NOMO-1 (cell line): ENCODE measurements at regions not wholly inside any gene's neighbourhood (a gene's known extent, or its start where the extent isn't known, plus 50 kb on each side); places are given as distances from the start of the nearest gene placed in this dataset.
"Not testable (repeated sequence)": the region's sequence is repeated elsewhere in the genome, so short reads cannot be mapped to it uniquely, and the experiment has no call there.

Experiments
- DNase-seq, 2 experiments: peaks; one replicate each; lab custom pipeline; 2025; ENCODE audit not compliant: unreplicated experiment in 2 of 2; lab: John Stamatoyannopoulos, UW

DNA sequence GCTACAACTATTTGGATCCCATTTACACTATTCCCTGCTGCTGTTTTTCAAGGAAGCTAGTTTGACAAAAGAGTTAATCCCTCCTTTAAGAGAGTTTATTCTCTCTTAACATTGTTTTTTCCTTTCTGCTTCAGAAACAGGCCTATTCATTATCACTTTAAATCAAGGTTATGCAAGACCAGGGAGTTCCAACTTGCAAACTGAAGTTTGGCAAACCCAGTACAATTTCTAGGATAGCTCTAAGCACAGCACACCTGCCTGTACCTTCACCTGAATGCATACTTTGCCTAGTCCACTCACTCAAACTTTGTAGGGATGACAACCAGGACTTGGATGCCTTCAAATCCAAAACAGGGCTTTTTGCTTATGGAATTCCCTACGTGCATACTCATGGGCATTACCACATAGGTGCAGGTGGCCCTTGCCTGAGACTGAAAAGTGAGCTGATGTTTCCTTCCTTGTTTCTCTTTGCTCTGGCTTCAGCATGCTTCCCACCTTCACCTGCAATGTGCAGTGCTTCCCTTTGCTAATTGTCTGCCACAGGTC, 193.8 kb upstream of the MMADHC start:
- no peak for DNase-seq

DNA sequence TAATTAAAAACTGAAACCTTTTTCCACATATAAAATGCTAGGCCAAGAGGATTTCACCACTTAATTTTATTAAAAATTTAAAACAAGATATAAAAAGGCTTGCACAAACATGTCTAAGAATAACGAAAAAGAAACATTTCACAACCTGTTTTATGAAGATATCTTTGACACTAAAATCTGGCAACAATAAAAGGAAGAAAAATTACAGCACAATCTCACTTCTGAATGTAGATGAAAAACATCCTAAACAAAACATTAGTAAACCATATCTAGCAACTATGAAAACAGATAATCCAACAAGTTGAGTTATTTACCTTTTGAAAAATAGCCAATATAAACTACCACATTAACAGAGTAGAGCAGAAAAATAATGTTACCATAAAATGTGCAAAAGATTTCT, 185.4 kb upstream of the MMADHC start:
- no peak for DNase-seq

DNA sequence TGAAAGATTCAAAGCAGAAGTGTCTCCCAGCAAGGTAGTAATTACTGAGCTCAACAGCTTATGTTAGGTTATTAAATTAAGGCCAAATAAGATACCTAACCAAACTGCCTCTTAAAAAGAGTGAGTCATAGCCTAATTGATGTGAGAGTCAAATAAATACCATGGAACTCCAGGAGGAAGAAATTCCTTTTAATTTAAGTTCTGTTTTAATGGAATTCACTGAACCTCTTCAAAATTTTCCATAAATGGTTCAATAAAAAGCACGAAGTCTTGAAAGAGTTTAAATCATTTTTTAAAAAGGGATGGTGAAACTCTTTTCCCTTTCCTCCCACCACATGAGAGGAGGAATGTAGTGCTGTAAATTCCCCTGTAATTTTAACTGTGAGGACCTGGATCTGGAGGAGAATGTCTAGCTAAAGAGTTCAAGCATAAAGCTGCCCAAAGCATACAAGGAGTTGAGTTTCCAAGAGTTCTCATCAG, 180.8 kb upstream of the MMADHC start:
- DNase-seq = no peak

DNA sequence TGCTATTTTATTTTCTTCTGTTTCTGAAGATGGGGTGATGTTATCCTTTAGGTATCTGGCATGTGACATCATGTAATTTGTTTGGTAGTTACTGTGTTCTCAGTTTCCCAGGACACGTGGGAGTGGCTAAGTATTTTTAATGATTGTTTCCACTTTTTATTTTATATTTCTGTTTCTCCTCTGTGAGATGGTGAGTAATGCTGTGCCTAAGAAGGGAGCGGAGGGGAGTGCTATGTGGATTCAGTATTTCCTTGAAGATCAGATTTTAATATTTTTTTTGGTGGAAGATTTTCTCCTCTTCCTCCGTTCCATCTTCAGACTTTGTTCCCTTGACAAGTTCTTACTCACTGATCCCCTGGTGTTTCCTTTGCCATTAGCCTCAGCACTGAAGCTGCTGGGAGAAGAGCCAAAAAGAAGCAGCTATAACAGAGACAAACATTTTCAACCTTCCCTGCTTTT, 180.0 kb upstream of the MMADHC start:
- DNase-seq = no peak

DNA sequence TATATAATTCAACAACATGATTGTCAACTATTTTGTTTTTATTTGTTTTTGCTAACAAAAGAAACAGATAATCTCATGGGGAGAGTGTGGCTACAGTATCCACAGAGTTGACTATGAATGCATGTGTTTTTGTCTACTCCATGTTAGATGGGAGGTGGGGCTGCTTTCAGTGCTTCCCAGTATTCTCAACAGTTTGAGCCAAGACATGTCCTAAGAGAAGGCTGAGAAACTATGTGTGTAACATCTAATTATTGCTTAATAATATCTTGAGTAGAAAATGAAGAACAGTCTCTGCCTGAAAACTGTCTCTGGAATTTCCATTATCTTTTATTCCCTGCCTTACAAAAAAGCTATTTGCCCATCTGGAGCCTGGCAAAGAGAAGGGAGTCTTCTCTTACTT, 178.8 kb upstream of the MMADHC start:
- no peak for DNase-seq

DNA sequence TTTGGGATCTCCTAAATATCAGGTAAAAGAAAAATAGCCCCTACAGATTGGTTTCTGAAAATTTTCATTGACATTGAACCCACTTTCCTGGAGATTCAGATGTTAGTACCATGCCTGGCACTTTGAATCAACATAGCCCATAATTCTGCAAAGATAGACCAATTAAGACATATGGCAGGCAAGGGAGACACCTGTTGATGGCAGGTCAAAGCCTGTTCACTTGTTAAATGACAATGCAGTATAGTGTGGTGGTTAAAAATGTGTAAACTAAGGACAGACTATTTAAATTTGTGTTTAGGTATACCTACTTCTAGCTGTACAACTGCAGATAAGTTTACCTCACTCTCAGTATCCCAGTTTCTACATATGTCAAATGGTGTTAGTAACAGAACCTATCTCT, 178.1 kb upstream of the MMADHC start:
- DNase-seq = no peak

DNA sequence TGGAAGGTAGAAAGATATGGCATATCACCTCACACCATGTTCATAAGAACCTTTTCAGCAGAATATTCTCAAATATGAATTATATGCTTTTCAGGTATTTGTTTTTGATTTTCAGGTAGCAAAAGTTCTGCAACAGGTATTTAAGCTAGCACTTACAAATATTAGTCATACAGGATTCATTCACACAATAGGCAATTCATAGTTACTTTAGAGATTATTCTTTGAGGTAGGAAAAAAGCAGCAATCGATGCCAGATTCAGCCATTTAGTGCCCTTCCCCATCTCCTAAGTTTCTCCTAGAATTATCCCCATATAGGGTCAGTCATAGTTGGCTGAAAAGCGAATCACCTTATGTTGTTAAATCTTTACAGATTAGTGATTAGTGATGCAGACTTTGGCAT, 177.4 kb upstream of the MMADHC start:
- no peak for DNase-seq

DNA sequence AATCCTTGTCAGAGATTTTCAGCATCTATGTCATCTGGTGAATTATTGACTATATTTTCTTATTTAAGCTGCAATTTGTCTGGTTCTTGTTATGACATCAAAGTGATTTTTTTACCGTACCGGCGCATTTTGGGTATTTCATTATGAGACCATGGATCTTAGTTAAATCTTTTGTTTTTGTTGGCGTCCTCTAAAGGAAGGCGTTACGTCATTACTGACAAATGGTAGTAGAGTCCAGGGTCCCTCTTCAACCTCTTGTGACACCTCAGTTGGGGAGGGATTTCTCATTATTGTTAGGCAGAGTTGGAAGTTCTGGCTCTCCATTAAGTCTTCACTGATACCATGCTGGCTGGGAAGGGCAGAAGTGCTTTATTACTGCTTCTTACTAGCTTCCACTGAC, 175.8 kb upstream of the MMADHC start:
- no peak for DNase-seq

DNA sequence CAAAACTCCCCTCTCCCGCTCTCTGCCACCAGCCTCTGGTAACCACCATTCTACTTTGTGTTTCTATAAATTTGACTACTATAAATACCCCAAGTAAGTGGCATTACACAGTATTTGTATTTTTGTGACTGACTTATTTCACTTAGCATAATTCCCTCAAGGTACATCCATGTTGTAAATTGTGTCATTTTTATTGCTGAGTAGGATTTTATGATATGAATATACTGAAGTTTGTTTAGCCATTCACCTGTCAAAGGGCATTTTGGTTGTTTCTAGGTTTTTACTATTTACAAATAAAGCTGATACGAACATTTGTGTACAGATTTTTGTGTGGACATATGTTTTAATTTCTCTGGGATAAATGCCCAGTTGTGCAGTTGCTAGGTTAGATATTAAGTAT, 174.0 kb upstream of the MMADHC start:
- no peak for DNase-seq

DNA sequence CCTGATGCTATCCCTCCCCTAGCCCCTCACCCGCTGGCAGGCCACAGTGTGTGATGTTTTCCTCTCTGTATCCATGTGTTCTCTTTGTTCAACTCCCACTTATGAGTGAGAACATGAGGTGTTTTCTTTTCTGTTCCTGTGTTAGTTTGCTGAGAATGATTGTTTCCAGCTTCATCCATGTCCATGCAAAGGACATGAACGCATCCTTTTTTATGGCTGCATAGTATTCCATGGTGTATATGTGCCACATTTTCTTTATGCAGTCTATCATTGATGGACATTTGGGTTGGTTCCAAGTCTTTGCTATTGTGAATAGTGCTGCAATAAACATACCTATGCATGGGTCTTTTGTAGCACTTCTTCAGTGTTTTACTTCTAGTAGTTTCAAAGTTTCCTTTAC, 171.8 kb upstream of the MMADHC start:
- DNase-seq = not testable (repeated sequence)

DNA sequence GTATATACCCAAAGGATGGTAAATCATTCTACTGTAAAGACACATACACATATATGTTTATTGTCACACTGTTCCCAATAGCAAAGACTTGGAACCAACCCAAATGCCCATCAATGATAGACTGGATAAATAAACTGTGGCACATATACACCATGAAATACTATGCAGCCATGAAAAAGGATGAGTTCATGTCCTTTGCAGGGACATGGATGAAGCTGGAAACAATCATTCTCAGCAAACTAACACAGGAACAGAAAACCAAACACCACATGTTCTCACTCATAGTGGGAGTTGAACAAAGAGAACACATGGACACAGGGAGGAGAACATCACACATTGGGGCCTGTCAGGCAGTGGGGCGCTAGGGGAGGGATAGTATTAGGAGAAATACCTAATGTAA, 167.1 kb upstream of the MMADHC start:
- not testable (repeated sequence) for DNase-seq

DNA sequence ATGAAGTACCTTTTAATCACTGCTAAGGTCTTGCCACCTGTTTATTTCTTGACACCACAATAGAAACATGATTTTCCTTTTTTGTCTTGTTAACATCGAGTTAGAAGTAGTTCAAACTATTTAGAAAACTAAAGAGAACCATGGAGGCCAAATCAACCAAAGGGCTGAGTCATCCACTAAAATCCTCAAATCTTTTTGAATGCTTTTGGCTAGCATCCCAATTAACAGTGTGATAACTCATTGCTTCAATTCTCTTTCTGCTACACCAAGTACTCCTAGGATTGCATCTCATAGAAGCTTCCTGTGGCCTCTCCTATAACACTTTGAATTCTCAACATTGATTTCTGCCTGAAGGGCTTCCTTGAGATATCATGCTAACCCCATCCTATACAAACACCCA, 159.9 kb upstream of the MMADHC start:
- no peak for DNase-seq

DNA sequence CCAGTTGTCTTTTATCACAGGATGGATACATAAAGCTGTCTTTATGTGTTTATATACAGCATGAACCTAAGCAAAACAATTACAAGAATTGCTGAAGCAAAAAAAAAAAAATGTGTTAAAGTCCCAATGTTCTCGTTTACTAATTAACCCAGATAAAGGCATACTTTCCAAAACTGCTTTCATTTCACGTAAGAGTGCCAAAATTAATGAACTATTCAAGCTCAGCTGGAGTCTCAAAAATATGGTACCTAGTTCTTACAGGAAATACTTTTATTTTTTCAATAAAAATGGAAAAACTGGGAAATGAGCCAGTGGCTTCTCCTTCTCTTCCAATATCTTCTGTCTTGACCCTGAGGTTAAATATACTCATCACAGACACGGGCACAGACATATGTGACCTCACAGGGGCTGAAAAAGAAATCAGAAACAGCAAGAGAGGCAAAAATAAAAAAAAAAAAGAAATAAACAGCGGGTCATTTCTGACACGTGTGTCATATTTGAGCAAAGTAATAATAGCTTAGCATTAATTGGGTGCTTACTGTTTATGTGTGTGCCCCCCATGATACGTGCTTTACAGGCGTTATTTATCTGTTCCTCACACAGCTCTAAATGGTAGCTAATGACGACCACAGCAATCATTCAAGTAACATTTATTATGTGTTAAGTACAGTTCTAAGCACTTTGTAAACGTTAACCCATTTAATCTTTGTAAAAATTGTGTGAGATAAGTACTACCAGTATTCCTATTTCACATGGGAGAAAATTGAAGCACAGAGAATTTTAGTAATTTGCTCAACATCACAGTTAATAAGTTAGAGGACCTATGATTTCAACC, 158.0 kb upstream of the MMADHC start:
- DNase-seq = no peak

DNA sequence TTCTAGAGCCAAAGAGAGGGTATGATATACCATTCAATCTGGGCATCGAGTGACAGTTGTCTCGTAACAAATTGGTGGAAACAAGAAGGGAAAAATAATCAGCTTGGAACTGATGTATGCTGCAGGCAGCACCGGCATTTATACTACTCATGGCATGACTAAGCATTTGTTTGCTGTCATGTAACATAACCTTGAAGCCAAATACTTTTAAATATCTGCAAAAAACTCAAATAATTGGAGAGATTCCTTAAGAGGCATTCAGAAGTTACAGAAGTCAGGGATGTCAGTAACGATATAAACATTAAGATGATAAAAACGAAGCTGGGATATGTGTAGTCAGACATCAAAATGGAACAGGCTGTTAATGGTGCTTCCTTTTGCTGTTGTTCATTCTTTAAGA, 157.3 kb upstream of the MMADHC start:
- DNase-seq = no peak

DNA sequence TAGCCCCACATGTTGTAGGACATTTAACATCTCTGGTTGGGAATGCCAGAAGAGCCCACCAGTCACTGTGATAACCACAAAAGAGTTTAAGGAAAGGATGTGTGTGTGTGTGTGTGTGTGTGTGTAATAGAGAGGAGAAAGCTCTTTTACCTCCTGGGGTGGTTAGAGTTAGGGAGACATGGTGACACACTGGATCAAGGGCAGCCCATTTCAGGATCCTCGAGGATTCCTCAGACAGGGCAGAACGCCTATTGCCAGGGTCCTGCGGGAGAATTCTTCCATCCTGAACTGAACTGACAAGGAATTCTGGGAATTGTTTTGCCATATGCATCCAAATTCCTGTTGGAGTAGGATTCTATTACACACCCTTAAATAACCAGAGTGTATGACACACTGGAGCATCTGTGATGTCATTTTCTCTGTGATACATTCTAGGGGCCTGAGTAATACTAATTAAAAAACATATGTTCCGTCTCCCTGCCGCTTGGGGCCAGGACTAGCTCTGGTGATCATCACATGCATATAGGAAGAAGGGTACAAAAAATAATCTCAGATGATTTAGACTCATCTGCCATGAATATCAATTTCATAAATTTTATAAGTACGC, 156.4 kb upstream of the MMADHC start:
- DNase-seq = no peak

DNA sequence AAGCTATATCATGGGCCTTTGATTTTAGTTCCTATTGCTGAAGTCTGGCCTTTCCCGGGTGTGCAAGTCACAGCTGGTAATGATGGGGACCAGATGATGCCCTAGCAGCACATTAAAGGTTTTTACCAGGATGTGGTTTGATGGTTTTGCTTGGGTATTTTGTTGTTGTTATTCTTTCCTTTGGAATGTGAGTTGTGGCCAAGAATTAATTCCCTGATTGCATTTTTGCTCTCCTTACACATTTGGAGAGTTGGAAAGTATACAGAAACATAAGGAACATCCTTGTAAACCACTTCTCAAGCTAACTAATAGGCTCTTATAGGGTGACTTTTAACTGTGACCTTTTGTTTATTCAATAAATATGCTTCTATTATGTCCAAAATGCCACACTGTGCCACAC, 154.1 kb upstream of the MMADHC start:
- no peak for DNase-seq

DNA sequence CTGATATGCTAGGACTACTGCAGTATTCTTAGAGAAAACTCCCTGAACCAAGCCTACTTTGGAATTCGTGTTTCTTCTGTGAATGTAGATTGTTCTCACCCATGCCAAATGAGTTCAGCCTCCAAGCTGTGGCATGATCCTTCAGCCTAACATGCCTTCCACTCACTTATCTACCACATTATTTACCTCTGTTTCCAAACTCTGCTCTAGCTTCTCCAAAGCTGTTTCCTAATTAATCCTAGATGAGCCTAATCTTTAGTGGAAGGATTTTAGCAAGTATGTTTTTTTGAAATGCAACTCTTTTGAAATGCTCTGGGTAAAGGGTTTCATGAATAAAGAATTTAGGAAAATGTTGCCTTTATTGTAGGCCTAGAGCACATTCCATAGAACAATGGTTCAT, 152.9 kb upstream of the MMADHC start:
- DNase-seq = no peak

DNA sequence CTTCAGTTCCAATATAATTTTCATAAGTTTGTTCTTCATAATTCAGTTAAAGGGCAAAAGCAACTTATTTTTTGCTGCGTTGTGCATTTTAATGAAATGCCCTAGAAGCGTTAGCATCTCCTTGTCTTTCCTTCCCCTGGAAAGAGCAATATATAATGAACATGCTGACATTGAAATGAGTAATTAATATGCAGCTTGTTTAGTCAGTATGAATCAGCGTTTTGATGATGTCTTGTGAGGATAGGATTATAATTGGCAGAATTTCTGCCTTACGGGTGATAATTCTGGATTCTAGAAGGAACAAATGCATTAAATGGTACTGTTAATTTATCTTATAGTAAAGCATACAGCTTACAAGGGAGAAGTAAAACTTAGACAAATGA, 152.3 kb upstream of the MMADHC start:
- DNase-seq = no peak

DNA sequence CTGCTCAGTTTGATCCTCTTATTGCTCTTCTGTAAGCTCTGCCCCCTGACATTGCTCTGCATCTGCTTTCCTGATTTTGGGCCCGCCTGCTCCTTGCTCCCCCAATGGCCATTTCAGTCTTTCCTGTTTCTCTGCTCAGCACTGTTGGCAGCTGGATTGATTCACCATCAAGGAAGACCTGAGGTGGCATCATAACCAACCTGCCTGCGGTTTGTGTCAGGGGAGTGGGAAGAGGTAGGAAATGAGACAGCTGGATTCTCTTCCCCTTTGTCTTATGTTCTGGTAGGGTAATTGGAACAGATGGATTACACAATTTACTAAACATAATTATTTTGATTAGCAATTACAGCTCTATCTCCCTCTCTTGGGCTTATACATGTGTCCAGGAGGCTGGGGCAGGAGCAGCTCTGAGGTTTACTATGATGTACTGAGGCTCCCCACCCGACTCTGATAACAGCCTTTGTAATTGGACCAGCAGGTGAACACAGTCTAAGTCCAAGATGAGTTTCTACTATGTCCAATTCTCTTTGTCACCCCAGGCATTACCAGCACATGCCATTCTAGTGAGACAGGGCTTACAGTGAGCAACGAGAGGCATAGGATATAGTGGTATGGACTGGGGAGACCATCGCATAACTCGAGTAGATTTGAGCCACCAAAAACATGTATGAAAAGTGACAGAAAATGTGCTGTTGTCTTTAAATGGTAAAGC, 151.8 kb upstream of the MMADHC start:
- no peak for DNase-seq

DNA sequence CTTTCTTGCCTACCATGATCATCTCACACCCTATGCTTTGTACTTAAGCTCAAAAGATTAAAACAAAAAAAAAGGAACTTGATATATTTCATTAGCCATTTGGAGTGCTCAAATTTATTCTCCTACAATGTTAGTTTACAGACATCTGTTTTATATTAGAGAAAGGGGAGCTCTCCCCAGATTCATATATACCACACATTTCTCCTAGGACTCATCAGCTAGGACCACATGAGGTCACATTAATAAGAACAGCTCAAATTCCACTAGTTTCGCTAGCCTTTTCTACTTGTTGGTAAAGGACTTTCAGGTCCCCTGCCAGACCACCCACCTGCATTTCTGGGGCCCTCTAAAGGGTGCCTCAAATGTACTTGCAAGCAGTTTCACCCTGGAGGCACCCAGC, 151.2 kb upstream of the MMADHC start:
- no peak for DNase-seq

DNA sequence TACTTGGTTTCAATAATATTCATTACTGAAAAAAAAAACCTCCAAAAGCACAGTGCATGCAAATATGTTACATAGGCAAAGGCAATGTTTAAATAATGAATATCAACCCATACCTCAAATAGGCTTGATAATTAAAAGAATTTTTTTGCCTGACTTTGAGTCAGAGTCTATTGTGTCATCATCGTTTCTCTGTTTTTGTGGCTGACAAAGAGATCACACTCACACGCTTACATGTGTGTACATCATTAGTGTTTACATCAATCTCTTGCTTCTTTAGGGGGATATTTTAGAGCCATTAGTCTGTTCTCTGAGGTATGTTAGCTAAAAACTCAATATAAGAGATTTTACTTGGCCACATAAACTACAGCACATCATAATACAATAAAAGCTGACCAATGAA, 150.3 kb upstream of the MMADHC start:
- no peak for DNase-seq
